GM19463 (cell line): ENCODE measurements at regions not wholly inside any gene's neighbourhood (a gene's known extent, or its start where the extent isn't known, plus 50 kb on each side); places are given as distances from the start of the nearest gene placed in this dataset.

Experiments
- ATAC-seq: cut with Tn5 transposase; IDR thresholded peaks from one replicate; pipeline ENCODE4 v1.9.1; 2021; ENCODE audit warnings: mild to moderate bottlenecking, moderate library complexity; ENCODE audit not compliant: unreplicated experiment

GRCh38 chr1:69294171-69294570 is 273.6 kb upstream of the LRRC7 start:
- no peak for ATAC-seq

DNA sequence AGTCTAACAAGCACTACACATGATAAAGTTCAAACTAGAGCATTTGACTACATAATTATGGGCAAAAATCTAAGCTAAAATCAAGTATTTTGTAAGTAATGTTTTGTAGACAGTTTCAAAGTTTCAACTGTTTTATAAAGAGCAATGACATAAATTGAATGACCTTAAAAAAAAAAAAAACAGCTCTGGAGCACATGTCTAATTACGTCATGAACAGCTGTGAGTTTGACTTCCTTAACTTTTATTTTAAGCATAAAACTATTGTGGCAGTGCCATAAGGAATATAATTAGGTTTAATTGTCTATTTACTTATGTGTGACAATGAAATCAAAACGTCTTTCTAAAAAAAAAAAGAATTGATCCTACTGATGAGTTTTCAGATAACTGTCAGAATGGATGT is 272.5 kb upstream of the LRRC7 start:
- ATAC-seq = no peak

DNA sequence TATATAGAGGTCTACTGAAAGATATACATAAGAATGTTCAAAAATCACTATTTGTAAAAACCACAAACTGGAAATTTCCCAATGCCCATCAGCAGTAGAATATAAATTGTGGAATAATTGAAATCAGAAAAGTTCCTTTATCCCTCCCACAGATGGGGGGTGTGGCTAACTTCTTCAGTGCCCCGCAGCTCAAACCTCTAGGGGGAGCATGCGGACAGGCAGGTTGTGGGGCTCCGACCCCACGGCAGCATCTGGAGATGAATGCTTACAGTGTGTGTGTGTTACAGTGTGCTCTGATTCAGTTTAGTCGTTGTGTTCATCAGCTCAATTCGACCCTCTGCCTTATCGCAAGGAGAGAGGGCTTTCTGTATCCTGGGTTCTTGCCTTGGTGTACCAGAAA is 262.1 kb upstream of the LRRC7 start:
- no peak for ATAC-seq

GRCh38 chr1:69312055-69312732 is 255.5 kb upstream of the LRRC7 start:
- ATAC-seq = no peak

DNA sequence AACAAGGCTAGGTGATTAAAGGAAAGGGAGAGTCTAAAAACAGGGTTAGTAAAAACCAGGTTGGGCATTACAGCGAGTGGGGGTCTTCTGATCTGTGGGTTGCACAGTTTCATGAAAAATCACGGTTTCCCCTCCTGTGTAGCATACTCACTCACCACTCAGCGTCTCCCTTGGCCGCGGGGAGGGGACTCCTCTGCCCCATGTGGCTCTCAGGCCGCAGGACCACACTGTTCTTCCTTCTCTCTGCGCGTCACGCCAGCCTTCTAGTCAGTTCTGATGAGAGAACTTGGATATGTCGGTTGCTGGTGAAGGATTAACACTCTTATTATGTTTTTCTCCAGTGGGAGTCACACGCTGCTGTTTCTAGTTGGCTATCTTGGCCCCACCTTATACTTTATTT is 254.6 kb upstream of the LRRC7 start:
- ATAC-seq = no peak

GRCh38 chr1:69315416-69315815 is 252.3 kb upstream of the LRRC7 start:
- ATAC-seq = no peak

GRCh38 chr1:69315823-69316222 is 251.9 kb upstream of the LRRC7 start:
- no peak for ATAC-seq

- ATAC-seq = no peak
Measured at GRCh38 chr1:69319287-69319686, 248.4 kb upstream of the LRRC7 start.

GRCh38 chr1:69320757-69321211 is 246.9 kb upstream of the LRRC7 start:
- peak; percentile 61 for ATAC-seq

- no peak for ATAC-seq
Measured at GRCh38 chr1:69321311-69321710, 246.4 kb upstream of the LRRC7 start.

DNA sequence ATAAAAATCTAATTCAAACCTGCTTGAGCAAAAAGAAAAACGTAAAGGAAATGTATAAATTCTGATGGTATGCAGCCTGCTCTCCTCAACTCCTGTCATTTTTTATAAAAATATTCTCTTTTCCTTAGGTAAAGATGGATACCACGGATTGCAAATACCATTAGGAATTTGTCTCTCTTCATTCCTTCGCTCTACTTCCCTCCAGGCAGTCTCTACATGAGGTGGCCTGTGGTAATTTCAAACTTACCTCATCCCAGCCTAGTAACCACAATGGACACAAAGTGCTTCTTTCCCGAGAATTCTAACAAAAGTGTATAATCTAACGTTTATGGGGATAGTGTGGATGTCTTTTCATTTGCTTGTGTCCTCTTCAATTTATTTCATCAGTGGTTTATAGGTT is 239.5 kb upstream of the LRRC7 start:
- ATAC-seq = no peak

DNA sequence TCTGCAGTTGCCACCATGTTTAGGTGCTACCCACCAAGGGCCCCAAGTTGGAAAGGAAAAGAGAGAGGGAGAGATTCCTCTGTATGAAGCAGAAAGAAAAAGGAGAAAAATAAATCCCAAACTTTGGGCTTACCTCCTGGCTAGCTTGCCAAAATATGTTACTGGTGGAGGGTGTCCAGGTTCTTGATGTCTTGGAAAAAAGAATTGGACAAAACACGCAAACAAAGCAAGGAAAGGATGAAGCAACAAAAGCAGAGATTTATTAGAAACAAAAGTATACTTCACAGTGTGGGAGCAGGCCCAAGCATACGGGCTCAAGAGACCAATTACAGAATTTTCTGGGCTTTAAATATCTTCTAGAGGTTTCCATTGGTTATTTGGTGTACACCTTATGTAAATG is 204.5 kb upstream of the LRRC7 start:
- no peak for ATAC-seq

DNA sequence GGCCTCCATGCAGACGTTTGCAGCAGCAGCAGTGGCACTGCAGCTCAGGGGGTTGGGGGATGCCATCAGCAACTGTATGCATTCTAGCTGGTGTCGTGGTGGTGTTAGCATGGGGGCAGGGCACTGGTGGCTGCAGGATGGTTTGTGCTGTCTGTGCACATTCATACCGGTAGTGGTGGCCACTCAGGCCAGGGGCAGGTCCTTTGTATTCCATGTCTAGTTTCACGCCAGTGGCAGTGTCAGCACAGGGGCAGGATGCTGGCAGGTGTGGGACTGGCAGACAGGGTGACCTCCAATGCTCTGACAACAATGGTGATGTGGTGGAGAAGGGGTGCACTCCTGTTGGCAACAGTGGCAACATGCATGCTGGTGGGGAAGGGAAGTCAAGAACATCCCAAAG is 194.2 kb upstream of the LRRC7 start:
- no peak for ATAC-seq

DNA sequence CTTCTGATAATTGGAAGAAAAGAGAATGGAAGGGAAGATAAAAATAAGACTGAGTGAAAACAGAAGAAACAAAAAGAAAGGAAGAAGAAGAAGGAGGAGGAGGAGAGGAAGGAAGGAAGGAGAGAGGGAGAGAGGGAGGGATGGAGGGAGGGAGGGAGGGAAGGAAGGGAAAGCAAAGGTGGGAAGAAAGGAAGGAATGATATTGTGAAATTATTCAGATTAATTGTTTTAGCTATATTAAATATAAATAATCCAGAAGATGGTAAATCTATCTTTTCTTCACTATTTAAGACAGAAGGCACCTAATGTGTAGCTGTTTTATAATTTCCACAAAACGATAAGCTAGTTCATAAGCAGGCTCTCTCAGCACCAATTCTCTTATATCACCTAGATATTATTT is 191.3 kb upstream of the LRRC7 start:
- no peak for ATAC-seq

DNA sequence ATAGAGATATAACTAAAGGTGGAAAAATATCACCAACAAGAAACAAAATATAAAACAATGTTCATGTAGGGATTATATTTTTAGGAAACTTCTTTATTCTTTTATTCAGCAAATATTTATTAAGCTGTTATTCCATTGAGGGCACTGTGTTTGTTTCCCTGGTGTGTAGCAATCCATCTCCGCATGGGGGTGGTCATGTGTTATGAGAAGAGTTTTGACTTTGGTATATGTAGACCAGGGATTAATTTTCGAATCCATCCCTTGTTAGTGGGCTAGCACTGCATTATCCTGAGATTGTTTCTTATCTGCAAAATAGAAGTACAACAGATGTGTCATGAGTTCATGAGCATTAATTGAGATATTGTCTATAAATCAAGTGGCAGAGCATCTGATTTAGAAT is 190.2 kb upstream of the LRRC7 start:
- no peak for ATAC-seq

DNA sequence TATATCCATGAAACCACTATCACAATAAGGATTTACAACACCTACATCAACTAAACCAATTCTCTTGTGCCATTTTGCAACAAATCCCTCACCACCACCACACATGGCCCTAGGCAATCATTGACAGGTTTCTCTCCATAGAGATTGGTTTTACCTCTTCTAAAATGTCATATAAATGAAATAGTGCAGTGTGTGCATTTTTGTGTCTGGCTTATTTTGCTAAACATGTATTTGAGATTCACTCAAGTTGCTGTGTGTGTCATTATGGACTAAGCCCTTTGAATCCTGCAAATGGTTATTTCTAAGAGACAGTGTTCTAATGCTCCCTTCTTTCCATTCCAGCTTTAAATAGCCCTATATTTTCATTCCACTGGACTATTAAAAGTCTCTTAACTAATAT is 179.7 kb upstream of the LRRC7 start:
- no peak for ATAC-seq

DNA sequence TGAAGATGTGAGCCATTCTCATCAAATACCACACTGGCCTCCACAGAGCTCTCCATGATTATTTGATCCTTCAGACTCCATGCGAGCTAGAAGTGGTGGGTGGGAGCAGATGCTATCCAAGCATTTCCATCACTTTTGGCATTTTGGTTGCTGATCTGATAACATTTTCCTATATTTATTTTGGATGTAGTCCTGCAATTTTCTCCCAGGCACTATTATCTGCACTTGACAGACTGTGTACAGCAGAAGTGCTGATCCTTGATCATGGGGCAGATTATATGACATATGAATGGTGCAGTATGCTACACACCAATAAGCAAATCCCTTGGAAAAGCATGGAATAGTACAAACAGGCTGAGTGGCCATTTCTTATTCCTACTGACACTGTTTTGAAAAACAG is 167.6 kb upstream of the LRRC7 start:
- no peak for ATAC-seq

DNA sequence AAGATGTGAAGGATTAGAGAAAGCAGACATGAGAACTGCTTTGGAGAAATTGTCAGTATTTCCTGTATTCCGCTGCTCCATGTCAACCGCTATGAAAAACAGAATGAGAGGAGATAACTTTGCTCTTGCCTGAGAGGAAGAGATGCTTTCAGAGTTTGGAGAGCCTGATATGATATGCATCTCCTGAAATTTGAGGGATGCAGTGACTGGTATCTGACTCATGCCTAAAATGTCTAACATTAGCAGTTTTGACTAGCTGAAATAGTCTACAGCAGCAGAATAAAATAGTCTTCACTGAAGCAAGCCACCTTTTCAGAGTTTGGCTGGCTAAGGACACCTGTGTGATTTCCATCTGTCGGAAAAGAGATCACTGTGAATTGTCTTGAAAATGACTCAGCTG is 165.8 kb upstream of the LRRC7 start:
- no peak for ATAC-seq

GRCh38 chr1:69403756-69404320 is 163.9 kb upstream of the LRRC7 start:
- no peak for ATAC-seq

GRCh38 chr1:69404486-69404885 is 163.2 kb upstream of the LRRC7 start:
- ATAC-seq = no peak

DNA sequence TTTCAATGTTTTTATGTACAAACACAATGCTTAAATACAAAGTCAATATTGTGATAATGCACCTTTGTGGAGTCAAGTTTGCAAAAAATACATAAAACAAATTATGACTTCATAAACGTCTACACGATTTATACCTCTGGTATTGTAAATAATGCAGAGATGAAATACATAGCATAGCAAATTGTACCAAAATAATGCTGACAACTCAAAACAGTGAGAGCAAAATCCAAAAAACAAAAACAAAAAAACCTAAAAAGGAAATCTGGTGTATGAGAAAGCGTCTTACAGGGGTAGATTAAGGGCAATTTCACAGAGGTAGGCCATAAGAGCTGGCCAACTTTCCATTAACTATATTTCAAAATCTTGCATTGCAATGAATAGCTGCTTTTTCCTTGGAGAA is 161.5 kb upstream of the LRRC7 start:
- ATAC-seq = no peak

- ATAC-seq = no peak
Measured at GRCh38 chr1:69409731-69410456, 157.8 kb upstream of the LRRC7 start.
